ENCODE measurements at regions not wholly inside any gene's neighbourhood (a gene's known extent, or its start where the extent isn't known, plus 50 kb on each side); places are given as distances from the start of the nearest gene placed in this dataset.
"Not testable (repeated sequence)": the region's sequence is repeated elsewhere in the genome, so short reads cannot be mapped to it uniquely, and the experiment has no call there.

DNA sequence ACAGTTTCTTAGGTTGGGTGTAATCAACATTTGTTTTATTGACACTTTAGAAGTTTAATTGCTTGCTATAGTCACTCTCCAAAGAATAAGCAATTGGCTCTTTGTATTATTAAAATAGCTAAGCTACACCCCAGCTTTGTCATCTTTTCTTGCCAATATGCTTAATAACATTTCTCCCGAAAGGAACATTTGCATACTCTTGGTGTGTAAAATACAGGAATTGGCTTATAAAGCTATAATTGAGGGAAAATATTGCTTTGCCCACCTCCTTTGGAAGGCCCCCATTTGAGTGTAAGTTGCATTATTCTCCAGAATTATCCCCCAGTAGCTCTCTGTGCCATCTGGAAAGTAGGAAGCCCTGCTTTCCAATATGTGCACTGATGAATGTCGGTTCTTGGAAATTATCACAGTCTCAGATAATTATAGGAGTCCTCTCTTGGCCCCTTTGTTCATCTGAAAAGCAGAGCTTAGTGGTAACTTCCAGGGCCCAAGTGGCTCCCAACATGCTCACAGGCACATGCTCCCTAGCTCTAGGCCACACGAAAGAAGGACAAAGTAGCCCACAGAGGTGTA lies 92.4 kb upstream of the B3GAT2 start:
- DNase-seq (ENCODE audit: insufficient read length, low spot score), result no peak
- FAIRE-seq, result no peak

- FAIRE-seq, result no peak
- DNase-seq (ENCODE audit: insufficient read length, low spot score), result no peak
Observed at GRCh38 chr6:71053475-71053874, 96.6 kb upstream of the B3GAT2 start.

- DNase-seq (ENCODE audit: insufficient read length, low spot score) (no peak), FAIRE-seq (no peak)
Observed at GRCh38 chr6:71056656-71057055, 99.8 kb upstream of the B3GAT2 start.

DNA sequence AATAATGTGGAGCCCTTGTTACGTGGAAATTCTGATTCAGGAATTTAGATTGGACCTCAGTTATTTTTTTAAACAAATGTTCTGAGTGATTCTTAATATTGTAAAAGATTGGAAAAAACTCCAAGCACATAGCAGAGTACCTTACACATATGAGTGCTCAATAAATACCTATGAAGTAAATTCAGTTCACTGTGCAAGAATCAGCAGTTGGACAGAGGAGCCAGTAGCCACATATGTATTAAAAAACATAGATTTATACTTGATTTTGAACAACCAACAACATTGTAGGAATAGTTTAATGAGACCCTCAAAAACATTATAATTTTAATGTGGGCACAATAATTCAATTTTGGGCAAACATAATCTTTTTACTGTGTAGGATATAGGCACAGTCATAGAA lies 109.3 kb upstream of the B3GAT2 start:
- no peak for FAIRE-seq

DNA sequence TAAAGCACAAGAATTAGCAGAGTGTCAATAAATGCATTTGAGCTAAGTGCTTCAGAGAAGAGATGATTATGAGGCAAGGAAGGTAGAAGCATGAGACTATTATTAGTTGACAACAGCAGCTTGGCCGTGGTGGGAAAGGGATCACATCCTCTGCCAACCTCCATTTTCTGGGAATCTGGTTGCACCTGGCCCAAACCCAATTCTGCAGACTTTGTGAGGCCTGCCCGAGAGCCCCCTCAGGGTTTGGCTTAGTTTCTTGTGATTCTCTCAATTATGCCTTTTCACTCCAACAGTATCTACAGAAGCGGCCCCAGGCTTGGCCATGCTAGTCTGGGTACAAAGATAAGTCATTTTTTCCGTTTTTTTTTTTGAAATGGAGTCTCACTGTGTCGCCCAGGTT lies 111.0 kb upstream of the B3GAT2 start:
- DNase-seq (ENCODE audit: insufficient read length, low spot score) (no peak), FAIRE-seq (no peak)

More for the DNA sequence above, 109.3 kb upstream of the B3GAT2 start:
- no peak for DNase-seq (ENCODE audit: insufficient read length, low spot score)

DNA sequence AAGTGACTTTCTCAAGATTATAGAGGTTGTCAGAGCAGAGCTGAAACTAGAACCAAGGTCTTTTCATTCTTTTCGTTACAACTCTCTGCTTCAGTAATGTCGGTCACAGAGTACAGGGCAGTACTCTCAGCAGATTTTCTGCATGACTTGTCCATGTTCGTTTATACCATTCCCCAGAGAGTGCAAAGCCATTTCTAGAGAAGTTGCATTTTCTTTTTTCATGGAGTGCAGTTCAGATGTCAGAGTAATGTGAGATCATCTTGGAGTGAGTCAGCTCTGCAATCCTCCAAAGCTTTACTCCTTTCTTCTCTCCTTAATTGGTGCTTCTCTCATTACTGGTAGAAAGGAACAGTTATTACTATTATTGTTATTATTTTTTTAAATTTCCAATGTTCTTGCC lies 115.6 kb upstream of the B3GAT2 start:
- no peak for DNase-seq (ENCODE audit: insufficient read length, low spot score)
- FAIRE-seq, result no peak

- DNase-seq (ENCODE audit: insufficient read length, low spot score), result no peak
- FAIRE-seq, result no peak
Observed at GRCh38 chr6:71077655-71078054, 120.8 kb upstream of the B3GAT2 start.

GRCh38 chr6:71079677-71080076 lies 122.8 kb upstream of the B3GAT2 start:
- DNase-seq (ENCODE audit: insufficient read length, low spot score) (no peak), FAIRE-seq (no peak)

GRCh38 chr6:71080133-71080532 lies 123.3 kb upstream of the B3GAT2 start:
- FAIRE-seq (no peak), DNase-seq (ENCODE audit: insufficient read length, low spot score) (no peak)

DNA sequence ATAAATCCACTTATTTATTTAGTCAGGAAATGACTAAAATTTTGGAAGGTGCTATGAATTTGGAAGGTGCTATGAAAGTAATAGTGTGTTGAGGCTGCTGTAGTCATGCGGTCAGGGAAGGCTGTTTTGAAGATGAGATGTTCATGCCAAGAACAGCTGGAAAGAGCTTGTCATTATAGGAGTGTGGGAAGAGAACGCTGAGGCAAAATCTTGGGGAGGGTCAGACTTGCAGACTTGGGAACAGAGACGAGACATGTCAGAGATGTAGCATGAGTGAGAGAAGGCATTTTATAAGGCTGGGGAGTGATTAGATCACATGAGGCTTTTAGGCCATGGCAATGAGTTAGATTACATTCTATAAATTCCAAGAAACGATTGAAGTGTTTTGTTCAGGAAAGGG lies 124.0 kb upstream of the B3GAT2 start:
- DNase-seq (ENCODE audit: insufficient read length, low spot score), result no peak
- FAIRE-seq, result no peak

DNA sequence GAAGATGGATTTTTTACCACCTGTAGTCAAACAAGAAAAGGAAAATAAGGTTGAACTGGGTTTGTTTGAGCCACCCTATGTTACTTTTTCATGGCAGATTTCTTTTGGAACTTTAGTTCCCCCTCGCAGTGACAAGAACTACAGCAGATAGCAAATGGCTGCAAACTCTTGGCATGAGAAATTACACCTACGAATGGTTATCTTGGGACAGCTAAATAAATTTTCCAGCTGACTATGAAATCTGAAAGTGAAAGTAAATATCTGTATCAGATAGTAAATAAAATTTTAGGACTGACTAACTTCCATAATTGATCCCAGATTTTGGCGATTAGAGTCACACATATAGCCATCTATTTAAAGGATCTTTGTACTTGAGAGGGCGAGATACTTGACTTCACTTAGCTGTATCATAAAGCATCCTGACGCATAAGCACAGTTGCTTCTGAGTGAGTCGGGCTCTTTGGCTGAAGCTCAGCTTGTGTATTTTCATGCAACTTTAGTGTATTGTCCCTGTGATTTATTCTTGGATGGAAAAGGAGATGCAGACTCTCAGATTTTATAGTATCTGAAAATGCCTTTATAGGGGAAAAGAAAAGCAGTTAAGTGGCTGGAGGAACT lies 125.3 kb upstream of the B3GAT2 start:
- DNase-seq (ENCODE audit: insufficient read length, low spot score) (no peak), FAIRE-seq (no peak)

- no peak for FAIRE-seq
Observed at GRCh38 chr6:71083308-71083820, 126.5 kb upstream of the B3GAT2 start.

GRCh38 chr6:71088166-71088565 lies 131.3 kb upstream of the B3GAT2 start:
- FAIRE-seq (no peak), DNase-seq (ENCODE audit: insufficient read length, low spot score) (no peak)

More at GRCh38 chr6:71083308-71083820, 126.5 kb upstream of the B3GAT2 start:
- DNase-seq (ENCODE audit: insufficient read length, low spot score), result no peak

GRCh38 chr6:71090217-71090616 lies 133.4 kb upstream of the B3GAT2 start:
- FAIRE-seq, result no peak
- DNase-seq (ENCODE audit: insufficient read length, low spot score), result no peak

GRCh38 chr6:71091167-71091566 lies 134.3 kb upstream of the B3GAT2 start:
- no peak for DNase-seq (ENCODE audit: insufficient read length, low spot score)
- no peak for FAIRE-seq

DNA sequence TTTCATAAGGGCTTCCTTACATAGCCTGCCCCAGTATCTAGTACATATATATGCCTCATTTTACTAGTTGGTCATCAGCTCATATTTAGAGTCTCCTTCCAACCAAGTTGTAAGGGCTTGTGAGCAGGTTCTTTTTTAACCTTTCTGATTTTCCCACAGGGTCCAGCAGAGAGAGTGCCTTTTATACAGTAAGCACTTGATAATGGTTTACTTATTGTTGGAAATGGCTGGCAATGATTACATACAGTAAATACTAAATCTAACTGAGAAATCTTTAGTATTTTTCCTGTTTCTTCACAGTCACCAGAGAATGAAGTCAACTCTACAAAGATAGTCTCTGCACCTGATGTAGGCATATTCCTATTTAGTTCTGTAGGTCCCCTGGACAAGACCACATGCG lies 135.1 kb upstream of the B3GAT2 start:
- DNase-seq (ENCODE audit: insufficient read length, low spot score), result no peak
- no peak for FAIRE-seq

GRCh38 chr6:71097264-71097663 lies 140.4 kb upstream of the B3GAT2 start:
- not testable (repeated sequence) for DNase-seq (ENCODE audit: insufficient read length, low spot score); FAIRE-seq

DNA sequence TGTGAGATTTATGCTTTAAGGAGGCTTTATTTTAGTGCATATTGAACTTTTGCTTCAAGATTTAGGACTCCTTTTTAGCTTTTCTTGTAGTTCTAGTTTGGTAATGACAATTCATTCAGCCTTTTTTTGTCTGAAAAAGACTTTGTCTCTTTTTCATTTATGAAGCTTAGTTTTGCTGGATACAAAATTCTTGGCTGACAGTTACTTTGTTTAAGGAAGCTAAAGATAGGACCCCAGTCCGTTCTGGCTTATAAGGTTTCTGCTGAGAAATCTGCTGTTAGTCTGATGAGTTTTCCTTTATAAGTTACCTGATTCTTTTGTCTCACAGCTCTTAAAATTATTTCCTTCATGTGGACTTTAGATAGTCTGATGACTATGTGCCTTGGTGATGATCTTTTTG lies 142.8 kb upstream of the B3GAT2 start:
- FAIRE-seq (no peak), DNase-seq (ENCODE audit: insufficient read length, low spot score) (no peak)

GRCh38 chr6:71103130-71103529 lies 146.3 kb upstream of the B3GAT2 start:
- DNase-seq (ENCODE audit: insufficient read length, low spot score) (no peak), FAIRE-seq (no peak)

DNA sequence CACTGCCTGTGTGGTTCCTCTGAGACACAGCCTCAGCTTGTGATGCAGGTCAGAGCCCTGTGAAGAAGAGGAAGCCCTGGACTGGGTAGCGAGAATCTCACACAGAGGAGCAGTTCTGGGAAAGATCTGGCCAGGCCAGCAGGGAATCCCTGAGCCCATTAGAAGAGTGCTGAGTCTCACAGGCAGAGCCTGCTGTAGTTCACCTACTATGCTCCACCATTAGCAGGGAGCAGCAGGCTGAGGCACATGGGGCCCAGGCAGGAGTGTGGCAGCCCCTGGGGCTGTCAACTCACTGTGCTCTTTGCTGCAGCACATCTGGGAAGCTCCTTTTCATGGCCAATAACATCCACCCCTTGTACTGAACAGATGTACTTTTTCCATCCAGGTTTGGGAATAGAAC lies 146.8 kb upstream of the B3GAT2 start:
- DNase-seq (ENCODE audit: insufficient read length, low spot score), result no peak
- FAIRE-seq, result no peak

GRCh38 chr6:71106276-71106675 lies 149.4 kb upstream of the B3GAT2 start:
- DNase-seq (ENCODE audit: insufficient read length, low spot score) (no peak), FAIRE-seq (no peak)

GRCh38 chr6:71107911-71108420 lies 151.1 kb upstream of the B3GAT2 start:
- peak; percentile 37 for DNase-seq (ENCODE audit: insufficient read length, low spot score)
- no peak for FAIRE-seq

Measured in HTR-8/SVneo (cell line).